ENCODE measurements at regions not wholly inside any gene's neighbourhood (a gene's known extent, or its start where the extent isn't known, plus 50 kb on each side); places are given as distances from the start of the nearest gene placed in this dataset.

GRCh38 chr9:129379886-129380285 lies 201.8 kb upstream of the IER5L start:
- 95% methylated on average over 8 of the region's 8 CpGs; no CpG with 5 or more reads in 1 of the 2 experiments for WGBS, 2 experiments (ENCODE audit: extremely low coverage in 1 of 2, insufficient coverage in 1 of 2, insufficient read length in 1 of 2, insufficient replicate concordance in 2 of 2, low coverage in 1 of 2, low lambda C conversion rate in 2 of 2, missing lambda C conversion rate in 1 of 2)
- Histone ChIP-seq H3K27me3 (replicated peaks in 1 of 4; ENCODE audit: control insufficient read depth in 3 of 4, extremely low read depth in 1 of 4, insufficient read depth in 3 of 4, low read length in 3 of 4) (peaks cover 0 to 13% (median 9%) of the 10 kb centered on the region in 4 experiments; a peak in 4 of 7 replicates), H3K36me3 (ENCODE audit: control insufficient read depth in 2 of 4, insufficient read depth in 4 of 4, low read length in 3 of 4) (no peaks in the 10 kb centered on the region), H3K9ac (replicated peaks in 1 of 4; ENCODE audit: extremely low read depth in 1 of 4, low read depth in 3 of 4, low read length in 3 of 4) (no peak overlapping the region), H4K91ac (replicated peaks; ENCODE audit: insufficient read length, low read length) (no peak overlapping the region), H3K4me1 (replicated peaks in 1 of 4; ENCODE audit: control insufficient read depth in 3 of 4, insufficient read depth in 4 of 4, low read length in 3 of 4) (peaks cover 5 to 18% (median 14%) of the 10 kb centered on the region in 4 experiments), H2BK20ac (ENCODE audit: low read length) (no peak overlapping the region), H3K4ac (replicated peaks; ENCODE audit: insufficient read length, low read depth, low read length) (no peak overlapping the region), H3K9me3 (ENCODE audit: insufficient read depth in 2 of 2, low read depth in 1 of 2, low read length in 1 of 2) (no peaks in the 10 kb centered on the region), H2AFZ (ENCODE audit: low read length) (no peak overlapping the region), H3K4me2 (ENCODE audit: insufficient read depth in 1 of 2, low read depth in 2 of 2, low read length in 2 of 2) (no peak overlapping the region), H3K23ac (ENCODE audit: insufficient read length) (no peak overlapping the region), H4K20me1 (replicated peaks in 1 of 2; ENCODE audit: control insufficient read depth in 1 of 2, insufficient read depth in 2 of 2, low read length in 2 of 2) (no peaks in the 10 kb centered on the region), H3K14ac (ENCODE audit: insufficient read length) (no peak overlapping the region), H2BK120ac (replicated peaks; ENCODE audit: low read depth, low read length) (no peak overlapping the region), H3K23me2 (ENCODE audit: low read depth, low read length) (peaks cover 4% of the 10 kb centered on the region; the same call in 1 of the 2 replicates), H3K79me2 (ENCODE audit: control insufficient read depth in 1 of 2, insufficient read depth in 2 of 2, low read length in 2 of 2) (no peaks in the 10 kb centered on the region), H3K56ac (replicated peaks; ENCODE audit: insufficient read length, low read depth, low read length) (no peak overlapping the region), H3K18ac (ENCODE audit: extremely low read depth, low read length) (no peak overlapping the region), H4K5ac (ENCODE audit: insufficient read length, low read depth, low read length) (no peak overlapping the region), H2BK12ac (ENCODE audit: low read depth, low read length) (no peak overlapping the region), H4K8ac (ENCODE audit: extremely low read depth, insufficient read depth, low read length) (no peak overlapping the region), H3K79me1 (ENCODE audit: low read depth, low read length) (no peaks in the 10 kb centered on the region), H2BK5ac (ENCODE audit: low read depth, low read length) (no peak overlapping the region), H2AK5ac (ENCODE audit: low read depth, low read length) (no peak overlapping the region; the same call in 1 of the 2 replicates), H3K4me3 (ENCODE audit: extremely low read depth in 1 of 4, insufficient read depth in 2 of 4, low read depth in 3 of 4, low read length in 4 of 4) (no peak overlapping the region), H3K27ac (ENCODE audit: low read depth, low read length) (no peak overlapping the region), H2BK15ac (ENCODE audit: low read length) (no peak overlapping the region; the same call in 1 of the 2 replicates)
- POLR2A ChIA-PET (ENCODE audit: partially characterized antibody), result interaction anchor here (0.7 kb wide), 1 partner anchor 20 kb away, joined by 3 read pairs; no protein-coding TSS in a partner anchor
- FAIRE-seq (no peak), DNase-seq (ENCODE audit: low read depth in 1 of 2, low spot score in 2 of 2) (no peak)
- CTCF ChIA-PET (ENCODE audit: partially characterized antibody), result interaction anchor here (0.6 kb wide), 1 partner anchor 85 kb away, joined by 3 read pairs; no protein-coding TSS in a partner anchor
- no peak for TF ChIP-seq BCL11A (IDR thresholded peaks at IDR 0.05; ENCODE audit: low read depth in 2 of 2, low read length in 2 of 2)
